ENCODE measurements at regions not wholly inside any gene's neighbourhood (a gene's known extent, or its start where the extent isn't known, plus 50 kb on each side); places are given as distances from the start of the nearest gene placed in this dataset.

DNA sequence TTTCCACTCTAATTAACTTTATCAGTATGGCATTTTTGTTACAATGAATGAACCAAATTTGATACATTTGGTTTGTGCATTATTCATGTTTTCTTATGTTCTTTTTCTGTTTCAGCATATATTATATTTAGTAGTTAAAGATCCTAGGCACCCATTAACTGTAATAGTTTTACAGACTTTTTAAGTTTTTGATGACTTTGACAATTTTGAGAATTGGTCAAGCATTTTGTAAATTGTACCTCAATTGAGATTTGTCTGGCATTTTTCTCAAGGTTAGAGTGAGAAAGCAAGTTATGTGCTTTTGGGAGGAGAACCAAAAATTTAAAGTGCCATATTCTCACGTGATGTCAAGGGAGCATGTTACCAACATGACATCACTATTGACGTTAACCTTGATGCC lies 1019.2 kb downstream of the CDH11 start:
- TF ChIP-seq EZH2phosphoT487 (IDR thresholded peaks at IDR 0.05; ENCODE audit: low read length) (no peak), CTCF (IDR thresholded peaks at IDR 0.05; ENCODE audit: low read length) (no peak)
